ENCODE measurements at regions not wholly inside any gene's neighbourhood (a gene's known extent, or its start where the extent isn't known, plus 50 kb on each side); places are given as distances from the start of the nearest gene placed in this dataset.

DNA sequence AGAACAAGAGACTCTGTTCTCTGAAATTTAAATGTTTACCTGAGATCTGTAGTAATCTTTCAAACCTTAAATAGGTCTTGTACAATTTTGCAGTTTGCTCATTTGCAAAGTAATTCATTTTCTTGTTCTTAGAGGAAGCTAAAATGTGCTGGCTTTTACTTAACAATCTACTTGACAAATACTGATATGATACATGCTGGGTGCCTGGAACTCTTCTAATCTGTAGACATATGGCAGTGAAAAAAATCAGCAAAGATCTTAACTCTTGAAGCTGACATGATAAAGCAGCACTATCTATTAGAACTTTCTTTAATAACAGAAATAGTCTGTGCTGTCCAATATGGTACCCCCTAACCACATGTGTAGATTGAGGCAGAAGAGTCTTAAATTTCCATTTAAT is 1352.8 kb upstream of the SLC39A10 start:
- no peaks in the 10 kb centered on the region for H3K27me3 ChIP-seq (ENCODE audit: control insufficient read depth in 2 of 2, insufficient read depth in 2 of 2, low read length in 2 of 2)
- DNase-seq (ENCODE audit: low read depth, low spot score) (no peak), FAIRE-seq (no peak)
- intact Hi-C loops (cut with micrococcal nuclease) = no loop called here
- H3K4me1 ChIP-seq (ENCODE audit: control insufficient read depth, extremely low read depth, insufficient read depth, low read length) = no peaks in the 10 kb centered on the region
- dilution Hi-C loops (cut with MboI; ENCODE audit: extremely low pct_ligation_motif_present, low sequenced_read_pairs) = no loop called here
- no peak for TF ChIP-seq GATA2 (IDR thresholded peaks at IDR 0.05; ENCODE audit: insufficient read depth, insufficient read length, low read depth, low read length)
- TF ChIP-seq FOS (IDR thresholded peaks at IDR 0.05; ENCODE audit: borderline replicate concordance, insufficient read depth, low read length) = no peak
- TF ChIP-seq EZH2 (IDR thresholded peaks at IDR 0.05; ENCODE audit: borderline replicate concordance, low read depth, low read length, severe bottlenecking) = no peak
- TF ChIP-seq, protein P1, sequence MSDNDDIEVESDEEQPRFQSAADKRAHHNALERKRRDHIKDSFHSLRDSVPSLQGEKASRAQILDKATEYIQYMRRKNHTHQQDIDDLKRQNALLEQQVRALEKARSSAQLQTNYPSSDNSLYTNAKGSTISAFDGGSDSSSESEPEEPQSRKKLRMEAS (IDR thresholded peaks at IDR 0.05; ENCODE audit: insufficient read depth, insufficient read length) = no peak
- no peak for TF ChIP-seq POLR2A (IDR thresholded peaks at IDR 0.05; ENCODE audit: low read depth, low read length)
- TF ChIP-seq, protein P2, sequence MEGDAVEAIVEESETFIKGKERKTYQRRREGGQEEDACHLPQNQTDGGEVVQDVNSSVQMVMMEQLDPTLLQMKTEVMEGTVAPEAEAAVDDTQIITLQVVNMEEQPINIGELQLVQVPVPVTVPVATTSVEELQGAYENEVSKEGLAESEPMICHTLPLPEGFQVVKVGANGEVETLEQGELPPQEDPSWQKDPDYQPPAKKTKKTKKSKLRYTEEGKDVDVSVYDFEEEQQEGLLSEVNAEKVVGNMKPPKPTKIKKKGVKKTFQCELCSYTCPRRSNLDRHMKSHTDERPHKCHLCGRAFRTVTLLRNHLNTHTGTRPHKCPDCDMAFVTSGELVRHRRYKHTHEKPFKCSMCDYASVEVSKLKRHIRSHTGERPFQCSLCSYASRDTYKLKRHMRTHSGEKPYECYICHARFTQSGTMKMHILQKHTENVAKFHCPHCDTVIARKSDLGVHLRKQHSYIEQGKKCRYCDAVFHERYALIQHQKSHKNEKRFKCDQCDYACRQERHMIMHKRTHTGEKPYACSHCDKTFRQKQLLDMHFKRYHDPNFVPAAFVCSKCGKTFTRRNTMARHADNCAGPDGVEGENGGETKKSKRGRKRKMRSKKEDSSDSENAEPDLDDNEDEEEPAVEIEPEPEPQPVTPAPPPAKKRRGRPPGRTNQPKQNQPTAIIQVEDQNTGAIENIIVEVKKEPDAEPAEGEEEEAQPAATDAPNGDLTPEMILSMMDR (IDR thresholded peaks at IDR 0.05; ENCODE audit: extremely low read depth in 1 of 2, insufficient read depth in 1 of 2, low read depth in 1 of 2, low read length in 2 of 2) = no peak
- TF ChIP-seq MYC (IDR thresholded peaks at IDR 0.05; ENCODE audit: low read depth, low read length) = no peak
- no peaks in the 10 kb centered on the region for H3K79me2 ChIP-seq (ENCODE audit: control insufficient read depth, insufficient read depth, low read length)
- ChIA-PET POLR2A (no interaction called here), CTCF (no interaction called here)
- H3K36me3 ChIP-seq (ENCODE audit: control insufficient read depth in 2 of 2, extremely low read depth in 1 of 2, insufficient read depth in 2 of 2, low read length in 2 of 2) = no peaks in the 10 kb centered on the region
- no peak overlapping the region for H3K4me2 ChIP-seq (ENCODE audit: insufficient read depth, low read length)
- no TSS peak for BruUV-seq (replicated peaks)
- no peak overlapping the region for H3K27ac ChIP-seq (ENCODE audit: insufficient read depth, low read depth, low read length)
- H3K9me1 ChIP-seq (replicated peaks; ENCODE audit: control insufficient read depth, extremely low read depth, insufficient read depth, low read length) = no peaks in the 10 kb centered on the region
- H2AFZ ChIP-seq (ENCODE audit: low read depth, low read length) = no peak overlapping the region
- H3K9me3 ChIP-seq (replicated peaks; ENCODE audit: control insufficient read depth, insufficient read depth, low read length) = no peaks in the 10 kb centered on the region
- H3K9ac ChIP-seq (replicated peaks; ENCODE audit: extremely low read depth, insufficient read depth, low read length) = no peak overlapping the region
- no peak overlapping the region for H3K4me3 ChIP-seq (replicated peaks in 1 of 3; ENCODE audit: insufficient read depth in 1 of 3, low read depth in 1 of 3, low read length in 3 of 3)
- H4K20me1 ChIP-seq (replicated peaks; ENCODE audit: control insufficient read depth, extremely low read depth, insufficient read depth, low read length) = no peaks in the 10 kb centered on the region

- intact Hi-C loops (cut with micrococcal nuclease) = no loop called here
- Histone ChIP-seq H3K9me3 (replicated peaks; ENCODE audit: control insufficient read depth, insufficient read depth, low read length) (no peaks in the 10 kb centered on the region), H3K9ac (replicated peaks; ENCODE audit: extremely low read depth, insufficient read depth, low read length) (no peak overlapping the region), H3K4me2 (ENCODE audit: insufficient read depth, low read length) (no peak overlapping the region), H3K4me1 (ENCODE audit: control insufficient read depth, extremely low read depth, insufficient read depth, low read length) (no peaks in the 10 kb centered on the region), H3K27ac (ENCODE audit: insufficient read depth, low read depth, low read length) (no peak overlapping the region), H3K9me1 (replicated peaks; ENCODE audit: control insufficient read depth, extremely low read depth, insufficient read depth, low read length) (no peaks in the 10 kb centered on the region), H4K20me1 (replicated peaks; ENCODE audit: control insufficient read depth, extremely low read depth, insufficient read depth, low read length) (no peaks in the 10 kb centered on the region), H3K4me3 (replicated peaks in 1 of 3; ENCODE audit: insufficient read depth in 1 of 3, low read depth in 1 of 3, low read length in 3 of 3) (no peak overlapping the region), H3K27me3 (ENCODE audit: control insufficient read depth in 2 of 2, insufficient read depth in 2 of 2, low read length in 2 of 2) (no peaks in the 10 kb centered on the region), H3K79me2 (ENCODE audit: control insufficient read depth, insufficient read depth, low read length) (no peaks in the 10 kb centered on the region), H2AFZ (ENCODE audit: low read depth, low read length) (no peak overlapping the region), H3K36me3 (ENCODE audit: control insufficient read depth in 2 of 2, extremely low read depth in 1 of 2, insufficient read depth in 2 of 2, low read length in 2 of 2) (no peaks in the 10 kb centered on the region)
- FAIRE-seq (no peak), DNase-seq (ENCODE audit: low read depth, low spot score) (no peak)
- TF ChIP-seq MYC (IDR thresholded peaks at IDR 0.05; ENCODE audit: low read depth, low read length) = no peak
- TF ChIP-seq, protein P1 (IDR thresholded peaks at IDR 0.05; ENCODE audit: insufficient read depth, insufficient read length) = no peak
- TF ChIP-seq POLR2A (IDR thresholded peaks at IDR 0.05; ENCODE audit: low read depth, low read length) = no peak
- TF ChIP-seq GATA2 (IDR thresholded peaks at IDR 0.05; ENCODE audit: insufficient read depth, insufficient read length, low read depth, low read length) = no peak
- TF ChIP-seq EZH2 (IDR thresholded peaks at IDR 0.05; ENCODE audit: borderline replicate concordance, low read depth, low read length, severe bottlenecking) = no peak
- TF ChIP-seq POLR2AphosphoS5 (IDR thresholded peaks at IDR 0.05; ENCODE audit: insufficient read depth, low read depth, low read length) = no peak
- TF ChIP-seq FOS (IDR thresholded peaks at IDR 0.05; ENCODE audit: borderline replicate concordance, insufficient read depth, low read length) = no peak
- no peak for TF ChIP-seq JUN (IDR thresholded peaks at IDR 0.05; ENCODE audit: borderline replicate concordance, insufficient read depth, insufficient read length, low read depth)
- TF ChIP-seq, protein P2 (IDR thresholded peaks at IDR 0.05; ENCODE audit: extremely low read depth in 1 of 2, insufficient read depth in 1 of 2, low read depth in 1 of 2, low read length in 2 of 2) = no peak
- no TSS peak for BruUV-seq (replicated peaks)
- POLR2A ChIA-PET = no interaction called here
- dilution Hi-C loops (cut with MboI; ENCODE audit: extremely low pct_ligation_motif_present, low sequenced_read_pairs) = no loop called here
- CTCF ChIA-PET = no interaction called here
These were observed 1355.1 kb upstream of the SLC39A10 start for GRCh38 chr2:194301946-194302345.

All from endothelial cell of umbilical vein (primary cell).